HG03469 (cell line): ENCODE measurements at regions not wholly inside any gene's neighbourhood (a gene's known extent, or its start where the extent isn't known, plus 50 kb on each side); places are given as distances from the start of the nearest gene placed in this dataset.
"Not testable (repeated sequence)": the region's sequence is repeated elsewhere in the genome, so short reads cannot be mapped to it uniquely, and the experiment has no call there.

Experiments used
- ATAC-seq: cut with Tn5 transposase; IDR thresholded peaks from one replicate; pipeline ENCODE4 v1.9.1; 2021; ENCODE audit warnings: mild to moderate bottlenecking, moderate library complexity, moderate number of reproducible peaks; ENCODE audit not compliant: unreplicated experiment

DNA sequence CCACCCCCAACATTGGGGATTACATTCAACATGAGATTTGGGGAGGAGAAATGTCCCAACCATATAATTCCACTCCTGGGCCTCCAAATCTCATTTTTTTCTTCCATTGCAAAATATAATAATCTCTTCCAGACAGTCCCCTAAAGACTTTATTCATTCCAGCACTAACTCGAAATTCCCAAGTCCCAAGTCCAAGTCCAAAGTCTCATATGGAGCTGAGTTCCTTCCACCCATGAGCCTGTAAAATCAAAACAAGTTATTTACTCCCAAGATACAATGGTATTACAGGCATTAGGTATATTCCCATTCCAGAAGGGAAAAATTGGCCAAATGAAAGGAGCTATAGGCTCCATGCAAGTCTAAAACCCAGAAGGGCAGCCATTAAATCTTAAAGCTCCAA is 56.7 kb downstream of the P2RY1 start:
- no peak for ATAC-seq

- ATAC-seq, result no peak
Measured at GRCh38 chr3:152892446-152892845, 57.5 kb downstream of the P2RY1 start.

GRCh38 chr3:152893647-152894046 is 58.7 kb downstream of the P2RY1 start:
- ATAC-seq, result no peak

DNA sequence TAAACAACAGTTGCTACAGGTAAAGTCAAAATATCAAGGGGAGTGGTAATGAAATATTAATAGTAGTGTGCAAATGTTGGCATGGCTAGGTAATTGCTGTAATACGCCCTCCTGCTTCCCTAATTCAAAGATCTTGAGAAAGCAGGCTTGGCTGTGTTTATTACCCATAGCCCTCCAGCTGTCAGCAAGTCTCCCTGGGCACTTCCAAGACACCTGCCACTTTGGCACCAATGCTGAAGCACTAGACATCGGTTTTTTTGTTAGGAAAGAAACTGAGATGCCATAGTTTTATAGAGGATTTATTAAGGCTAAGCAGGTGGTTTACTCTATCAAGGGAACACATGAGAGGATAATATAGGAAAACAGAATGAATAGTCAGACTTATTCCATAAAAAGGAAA is 64.4 kb downstream of the P2RY1 start:
- no peak for ATAC-seq

DNA sequence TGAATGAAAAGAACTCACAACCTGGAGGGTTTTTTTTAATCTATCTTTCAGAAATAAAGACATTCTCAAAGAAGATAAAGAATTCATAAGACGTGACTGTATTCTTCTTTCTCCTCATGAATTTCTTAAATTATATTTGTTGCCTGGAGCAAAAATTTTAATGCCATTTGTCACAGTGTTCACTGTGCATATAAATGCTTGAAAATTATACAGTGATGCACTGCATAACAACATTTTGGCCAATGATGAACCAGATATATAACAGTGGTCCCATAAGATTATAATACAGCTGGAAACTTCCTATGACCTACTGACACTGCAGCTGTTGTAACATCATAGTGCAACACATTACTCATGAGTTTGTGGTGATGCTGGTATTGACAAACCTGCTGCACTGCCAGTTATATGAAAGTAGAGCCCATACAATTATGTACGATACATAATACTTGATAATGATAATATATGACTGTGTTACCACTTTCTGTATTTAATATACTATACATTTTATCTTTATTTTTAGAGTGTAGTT is 67.3 kb downstream of the P2RY1 start:
- ATAC-seq, result no peak

DNA sequence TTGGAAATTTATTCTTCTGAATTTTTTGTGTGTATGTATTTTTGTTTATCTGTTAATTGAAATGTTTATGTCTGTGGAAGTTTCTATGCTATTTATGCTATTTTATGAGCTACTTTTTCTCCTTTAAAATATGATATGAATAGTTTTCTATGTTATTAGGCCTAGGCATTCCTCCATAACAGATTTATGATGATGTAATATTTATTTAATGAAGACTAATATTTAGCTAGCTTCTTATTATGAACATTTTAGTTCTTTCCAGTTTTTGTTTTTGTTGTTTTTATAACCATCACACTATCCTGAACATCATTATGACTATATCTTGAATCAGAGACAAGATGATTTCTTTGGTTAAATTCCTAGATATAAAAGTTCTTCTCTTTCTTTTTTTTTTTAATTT is 70.7 kb downstream of the P2RY1 start:
- ATAC-seq, result no peak

- no peak for ATAC-seq
Measured at GRCh38 chr3:152909180-152909883, 74.4 kb downstream of the P2RY1 start.

DNA sequence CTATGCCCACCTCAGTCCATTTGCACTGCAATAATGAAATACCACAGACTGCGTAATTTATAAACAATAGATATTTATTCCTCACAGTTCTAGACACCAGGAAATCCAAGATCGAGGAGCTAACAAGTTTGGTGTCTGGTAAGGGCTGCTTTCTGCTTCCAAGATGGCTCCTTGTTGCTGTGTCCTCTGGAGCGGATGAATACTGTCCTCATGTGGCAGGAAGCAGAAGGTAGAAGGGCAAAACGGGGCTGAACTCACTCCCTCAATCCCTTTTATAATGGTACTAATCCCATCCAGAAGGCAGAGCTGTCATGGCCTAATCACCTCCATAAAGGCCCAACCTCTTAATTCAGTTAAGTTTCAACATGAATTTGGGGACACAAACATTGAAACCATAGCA is 75.3 kb downstream of the P2RY1 start:
- no peak for ATAC-seq

DNA sequence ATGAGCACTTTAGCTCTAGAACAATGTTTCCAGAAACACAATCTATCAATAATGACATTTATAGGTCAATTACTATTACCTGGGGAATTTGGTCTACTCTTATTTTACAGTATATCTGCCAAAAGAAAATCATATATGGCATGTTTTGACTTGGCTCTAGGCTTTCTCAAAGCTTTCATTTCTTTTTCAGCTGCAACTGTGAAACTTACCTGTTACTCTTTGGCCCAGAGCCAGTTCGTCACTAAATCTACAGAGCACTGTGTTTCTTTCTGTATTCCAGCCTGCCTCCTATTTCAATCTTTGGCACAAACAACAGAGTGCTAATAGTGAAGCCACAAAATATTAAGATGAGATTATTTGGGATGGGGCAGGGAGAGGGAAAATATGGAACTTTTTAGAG is 76.0 kb downstream of the P2RY1 start:
- no peak for ATAC-seq

GRCh38 chr3:152914743-152915142 is 79.8 kb downstream of the P2RY1 start:
- not testable (repeated sequence) for ATAC-seq

DNA sequence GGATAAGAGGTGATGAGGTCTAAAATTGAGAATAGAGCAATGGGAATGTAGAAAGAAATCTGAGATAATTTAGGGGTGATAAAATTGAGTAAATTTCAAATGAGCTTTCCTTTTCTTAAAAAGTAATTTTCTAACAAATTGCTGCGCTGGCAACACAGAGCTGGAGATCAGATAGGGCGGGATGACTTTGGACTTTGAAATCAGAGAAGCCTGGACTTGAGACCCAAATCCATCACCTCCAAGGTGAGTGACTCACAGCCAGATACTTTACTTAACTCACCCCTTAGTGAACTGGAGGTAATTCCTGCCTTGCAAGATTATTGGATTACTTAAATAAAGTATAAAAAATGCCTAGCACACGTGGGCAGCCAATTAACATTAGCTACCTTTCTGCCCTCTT is 80.8 kb downstream of the P2RY1 start:
- ATAC-seq, result no peak

- no peak for ATAC-seq
Measured at GRCh38 chr3:152916753-152917279, 81.9 kb downstream of the P2RY1 start.

DNA sequence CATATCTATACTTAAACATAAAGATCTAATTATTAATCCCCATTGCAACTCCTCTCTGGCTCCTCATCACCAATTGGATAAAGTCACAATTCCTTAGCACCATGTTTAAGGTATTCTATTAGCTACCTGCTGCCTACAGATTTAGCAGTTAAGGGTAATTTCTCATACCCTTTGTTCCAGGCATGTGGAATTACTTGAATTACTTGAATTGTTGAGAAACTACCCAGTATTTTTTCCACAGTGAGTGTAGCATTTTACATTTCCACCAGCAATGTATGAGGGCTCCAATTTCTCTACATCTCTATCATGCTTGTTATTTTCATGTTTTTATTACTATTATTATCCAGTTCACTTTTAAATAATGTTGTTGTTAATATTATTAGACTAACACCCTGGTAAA is 86.4 kb downstream of the P2RY1 start:
- ATAC-seq, result no peak

DNA sequence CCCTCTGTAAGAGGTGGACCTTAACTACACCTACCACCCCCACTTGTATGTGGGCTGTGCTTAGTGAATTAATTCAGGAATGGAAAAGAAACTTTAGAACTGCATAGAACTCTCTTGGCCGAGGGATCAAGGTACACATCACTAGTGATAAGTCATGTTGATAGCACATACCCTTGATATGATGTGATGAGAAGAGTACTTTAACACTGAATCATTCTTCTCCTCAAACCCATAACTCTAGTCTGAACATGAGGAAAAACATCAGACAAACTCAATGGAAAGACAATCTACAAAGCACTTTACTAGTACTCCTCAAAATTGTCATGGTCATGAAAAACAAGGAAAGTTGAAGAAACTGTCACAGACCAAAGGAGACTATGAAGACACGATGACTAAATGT is 87.6 kb downstream of the P2RY1 start:
- no peak for ATAC-seq

DNA sequence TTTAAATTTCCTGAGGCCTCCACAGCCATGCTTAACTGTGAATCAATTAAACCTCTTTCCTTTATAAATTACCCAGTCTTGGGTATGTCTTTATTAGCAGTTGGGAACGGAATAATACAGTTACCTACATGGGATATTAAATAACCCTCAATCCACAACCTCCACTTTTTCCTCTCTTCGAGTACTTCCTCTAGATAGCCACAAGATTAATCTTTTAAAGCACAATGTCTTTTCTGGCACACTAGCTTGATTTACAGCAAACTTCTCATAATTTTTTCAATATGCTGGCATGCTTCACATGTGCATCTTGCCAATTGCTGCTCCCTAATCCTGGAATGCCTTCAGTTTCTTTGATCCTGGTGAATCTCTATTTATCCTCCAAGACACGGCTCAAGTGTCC is 92.2 kb downstream of the P2RY1 start:
- ATAC-seq, result no peak

GRCh38 chr3:152930516-152930915 is 95.6 kb downstream of the P2RY1 start:
- no peak for ATAC-seq

GRCh38 chr3:152937234-152937633 is 102.3 kb downstream of the P2RY1 start:
- ATAC-seq, result no peak

DNA sequence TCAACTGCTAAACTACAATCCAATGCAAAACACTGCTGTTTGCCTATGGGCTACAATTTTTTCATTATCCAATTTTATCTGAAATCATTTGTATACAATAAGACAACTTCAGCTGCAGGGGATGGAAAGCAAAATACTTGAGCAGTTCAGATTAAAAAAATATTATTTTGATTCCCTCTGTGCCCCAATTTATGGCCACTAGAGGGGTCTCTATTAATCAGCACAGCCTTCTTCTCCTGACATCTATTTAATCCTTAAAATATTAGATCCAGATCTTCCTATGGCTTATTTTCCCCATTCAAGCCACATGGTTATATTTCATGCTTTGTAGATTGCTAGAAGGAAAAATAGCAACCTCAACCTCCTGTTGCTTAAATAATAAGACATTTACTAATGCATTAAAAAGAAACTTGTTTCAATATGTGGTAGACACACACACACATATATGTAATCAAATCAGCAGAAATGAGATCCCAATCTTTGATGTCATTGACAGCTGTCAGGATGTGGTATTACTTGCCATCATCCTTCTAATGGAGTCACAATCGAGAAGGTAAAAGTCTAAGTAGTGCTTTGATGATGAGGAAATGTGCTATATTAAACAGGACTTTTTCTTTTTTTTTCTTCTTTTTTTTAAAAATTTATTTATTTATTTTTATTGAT is 104.2 kb downstream of the P2RY1 start:
- no peak for ATAC-seq

DNA sequence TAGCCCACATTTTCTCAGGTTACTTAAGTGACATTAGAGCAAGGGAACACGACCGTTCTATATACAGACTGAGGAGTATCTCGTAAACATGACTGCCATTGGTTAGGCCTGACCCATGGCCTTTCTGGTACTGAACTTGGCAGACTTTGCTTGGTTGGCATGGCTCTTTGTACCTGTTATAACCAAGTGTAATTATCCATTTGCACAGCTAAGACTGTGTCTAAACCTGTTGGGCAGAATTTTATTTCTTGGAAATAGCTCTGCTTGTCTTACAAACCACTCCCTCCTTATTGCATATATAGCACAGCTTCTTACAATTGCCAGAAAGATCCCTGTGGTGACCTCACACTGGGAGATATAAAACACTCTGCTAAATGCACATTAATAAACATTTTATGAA is 106.9 kb downstream of the P2RY1 start:
- ATAC-seq, result no peak

DNA sequence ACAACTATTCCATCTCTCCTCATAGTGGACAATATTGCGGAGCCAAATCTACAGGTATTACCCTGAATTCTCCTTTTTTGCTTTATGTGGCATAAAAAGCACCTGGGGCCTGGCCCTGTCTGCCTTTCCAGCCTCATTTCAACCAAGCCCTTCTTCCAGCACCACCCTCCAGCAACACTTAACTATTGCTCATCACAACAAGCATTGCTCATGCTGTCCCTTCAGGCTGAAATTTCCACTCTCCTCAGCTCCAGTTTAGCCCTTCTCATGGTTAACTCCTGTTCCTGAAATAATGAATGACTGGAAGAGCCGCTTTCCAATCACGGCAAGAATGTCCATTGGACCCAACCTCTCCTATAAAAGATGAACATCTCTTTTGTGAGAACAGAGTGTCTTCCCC is 107.4 kb downstream of the P2RY1 start:
- ATAC-seq, result no peak

- no peak for ATAC-seq
Measured at GRCh38 chr3:152943645-152944044, 108.7 kb downstream of the P2RY1 start.

DNA sequence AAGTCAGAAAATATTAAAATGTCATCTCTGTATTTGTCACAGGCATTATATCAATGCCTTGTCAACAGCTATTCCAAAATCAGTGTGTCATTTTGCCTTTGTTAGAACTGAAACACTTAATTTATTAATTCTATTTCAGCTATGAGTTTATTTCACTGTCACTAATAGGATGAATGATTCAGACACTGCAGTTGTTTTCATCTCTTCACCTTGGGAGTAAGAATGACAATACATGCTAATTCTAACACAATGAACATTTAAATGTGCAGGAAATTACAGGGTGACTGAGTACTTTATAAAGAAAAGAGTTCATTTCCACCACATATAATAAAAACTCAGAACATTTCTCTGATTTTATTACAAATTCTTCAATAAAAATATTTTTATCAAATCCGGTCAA is 109.7 kb downstream of the P2RY1 start:
- ATAC-seq, result no peak
